NT2/D1 (cell line): ENCODE measurements at regions not wholly inside any gene's neighbourhood (a gene's known extent, or its start where the extent isn't known, plus 50 kb on each side); places are given as distances from the start of the nearest gene placed in this dataset.

Experiments used
- SUZ12 ChIP-seq: IDR thresholded peaks from 2 replicates; pipeline ENCODE4 v1.6.1; 2011; ENCODE audit not compliant: insufficient read length, insufficient read depth; ENCODE audit errors: extremely low read depth
- YY1 ChIP-seq: IDR thresholded peaks from 2 replicates; pipeline ENCODE4 v1.6.1; 2011; ENCODE audit not compliant: insufficient read length, insufficient read depth
- ZNF274 ChIP-seq: IDR thresholded peaks from 2 replicates; pipeline ENCODE4 v1.6.1; 2011; ENCODE audit warnings: mild to moderate bottlenecking, low read depth, low read length

- no peak for TF ChIP-seq YY1
- TF ChIP-seq ZNF274, result no peak
- TF ChIP-seq SUZ12, result no peak
These were observed 546.8 kb downstream of the BUD13 start for GRCh38 chr11:116225784-116226585.
